Peyer's patch (tissue), 4 donors: ENCODE measurements at regions not wholly inside any gene's neighbourhood (a gene's known extent, or its start where the extent isn't known, plus 50 kb on each side); places are given as distances from the start of the nearest gene placed in this dataset.

ENCODE experiments used
- POLR2A ChIP-seq, 2 donors: fragments of 450-650 bp; IDR thresholded peaks; one replicate each; pipeline ENCODE4 v1.5.1; 2017; ENCODE audit warnings: antibody characterized with exemption in 2 of 2, mild to moderate bottlenecking in 2 of 2, moderate library complexity in 2 of 2
- TF ChIP-seq, protein P1 (sequence below), 6 experiments: fragments of 450-650 bp in 4 of 6; fragments of 200-600 bp in 2 of 6; sonication (generic) in 1 of 6; IDR thresholded peaks; one replicate each; pipeline ENCODE4 v1.5.1; 2017 to 2019; ENCODE audit warnings: antibody characterized with exemption in 6 of 6, mild to moderate bottlenecking in 3 of 6, moderate library complexity in 1 of 6

GRCh38 chr5:145345511-145346287, 489.4 kb downstream of the PRELID2 start:
- TF ChIP-seq, protein P1, sequence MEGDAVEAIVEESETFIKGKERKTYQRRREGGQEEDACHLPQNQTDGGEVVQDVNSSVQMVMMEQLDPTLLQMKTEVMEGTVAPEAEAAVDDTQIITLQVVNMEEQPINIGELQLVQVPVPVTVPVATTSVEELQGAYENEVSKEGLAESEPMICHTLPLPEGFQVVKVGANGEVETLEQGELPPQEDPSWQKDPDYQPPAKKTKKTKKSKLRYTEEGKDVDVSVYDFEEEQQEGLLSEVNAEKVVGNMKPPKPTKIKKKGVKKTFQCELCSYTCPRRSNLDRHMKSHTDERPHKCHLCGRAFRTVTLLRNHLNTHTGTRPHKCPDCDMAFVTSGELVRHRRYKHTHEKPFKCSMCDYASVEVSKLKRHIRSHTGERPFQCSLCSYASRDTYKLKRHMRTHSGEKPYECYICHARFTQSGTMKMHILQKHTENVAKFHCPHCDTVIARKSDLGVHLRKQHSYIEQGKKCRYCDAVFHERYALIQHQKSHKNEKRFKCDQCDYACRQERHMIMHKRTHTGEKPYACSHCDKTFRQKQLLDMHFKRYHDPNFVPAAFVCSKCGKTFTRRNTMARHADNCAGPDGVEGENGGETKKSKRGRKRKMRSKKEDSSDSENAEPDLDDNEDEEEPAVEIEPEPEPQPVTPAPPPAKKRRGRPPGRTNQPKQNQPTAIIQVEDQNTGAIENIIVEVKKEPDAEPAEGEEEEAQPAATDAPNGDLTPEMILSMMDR (IDR thresholded peaks at IDR 0.05): no peak
- TF ChIP-seq POLR2A (IDR thresholded peaks at IDR 0.05): no peak
